ENCODE measurements at regions not wholly inside any gene's neighbourhood (a gene's known extent, or its start where the extent isn't known, plus 50 kb on each side); places are given as distances from the start of the nearest gene placed in this dataset.

GRCh38 chr12:67414011-67414715, 145.0 kb downstream of the CAND1 start:
- DNase-seq = no peak
- no peaks in the 10 kb centered on the region for H3K36me3 ChIP-seq (ENCODE audit: insufficient read depth, low read length)
- intact Hi-C loops (cut with micrococcal nuclease) = no loop called here
- POLR2A ChIA-PET (ENCODE audit: partially characterized antibody) = no interaction called here
- peaks cover 0 to 1% of the 10 kb centered on the region in 2 donors for H3K27me3 Mint-ChIP-seq
- no peak overlapping the region for H3K27ac ChIP-seq (ENCODE audit: low read depth, low read length)
- H3K36me3 Mint-ChIP-seq = peaks cover 0 to 3% of the 10 kb centered on the region in 2 donors
- no peaks in the 10 kb centered on the region for H3K27me3 ChIP-seq (ENCODE audit: insufficient read depth, low read length)
- H3K4me3 ChIP-seq (ENCODE audit: low read length in 2 of 2) = no peak overlapping the region
- CTCF ChIA-PET (ENCODE audit: partially characterized antibody) = interaction anchor here (0.8 kb wide), 1 partner anchor 27 kb away, joined by 4 read pairs; no protein-coding TSS in a partner anchor
- H3K9me3 ChIP-seq (ENCODE audit: control insufficient read depth in 1 of 2, low read length in 2 of 2) = no peaks in the 10 kb centered on the region
- no peak overlapping the region for H3K4me3 Mint-ChIP-seq
- no peak overlapping the region for H3K27ac Mint-ChIP-seq
- peaks cover 0 to 7% (median 4%) of the 10 kb centered on the region in 8 donors for H3K9me3 Mint-ChIP-seq
- H3K4me1 Mint-ChIP-seq = peaks cover 0 to 1% (median 0%) of the 10 kb centered on the region in 4 donors
- no peaks in the 10 kb centered on the region for H3K4me1 ChIP-seq (ENCODE audit: insufficient read depth, low read length)

DNA sequence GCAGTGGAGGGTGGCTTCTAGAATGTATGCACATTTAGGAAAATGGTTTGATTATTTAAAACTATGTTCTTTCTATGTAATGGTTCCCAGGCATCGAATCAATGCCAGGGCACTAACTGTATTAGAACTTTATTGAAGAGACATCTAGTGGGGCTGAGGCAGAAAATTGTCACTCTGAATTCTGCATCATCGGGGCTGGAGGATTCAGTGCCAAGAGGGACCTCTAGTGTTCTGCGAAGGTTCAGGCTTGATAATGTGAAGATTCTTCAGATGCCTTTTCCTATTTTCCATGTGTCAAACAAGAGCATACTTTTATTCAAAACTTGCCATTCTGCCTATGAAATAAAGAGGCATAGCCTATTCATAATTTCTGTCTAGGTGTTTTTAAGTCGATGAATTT, 146.3 kb downstream of the CAND1 start:
- H3K36me3 Mint-ChIP-seq = peaks cover 0 to 3% of the 10 kb centered on the region in 2 donors
- ChIA-PET CTCF (ENCODE audit: partially characterized antibody) (no interaction called here), POLR2A (ENCODE audit: partially characterized antibody) (no interaction called here)
- Histone ChIP-seq H3K4me1 (ENCODE audit: insufficient read depth, low read length) (no peaks in the 10 kb centered on the region), H3K36me3 (ENCODE audit: insufficient read depth, low read length) (no peaks in the 10 kb centered on the region), H3K27ac (ENCODE audit: low read depth, low read length) (no peak overlapping the region), H3K4me3 (ENCODE audit: low read length in 2 of 2) (no peak overlapping the region), H3K9me3 (ENCODE audit: control insufficient read depth in 1 of 2, low read length in 2 of 2) (no peaks in the 10 kb centered on the region), H3K27me3 (ENCODE audit: insufficient read depth, low read length) (no peaks in the 10 kb centered on the region)
- peaks cover 0 to 7% (median 4%) of the 10 kb centered on the region in 8 donors for H3K9me3 Mint-ChIP-seq
- intact Hi-C loops (cut with micrococcal nuclease) = no loop called here
- no peak overlapping the region for H3K4me3 Mint-ChIP-seq
- peaks cover 0 to 1% of the 10 kb centered on the region in 2 donors for H3K27me3 Mint-ChIP-seq
- H3K4me1 Mint-ChIP-seq = peaks cover 0 to 1% (median 0%) of the 10 kb centered on the region in 4 donors
- H3K27ac Mint-ChIP-seq = no peak overlapping the region
- DNase-seq = no peak

- POLR2A ChIA-PET (ENCODE audit: partially characterized antibody) = no interaction called here
- Histone ChIP-seq H3K36me3 (ENCODE audit: insufficient read depth, low read length) (no peaks in the 10 kb centered on the region), H3K4me1 (ENCODE audit: insufficient read depth, low read length) (no peaks in the 10 kb centered on the region), H3K27ac (ENCODE audit: low read depth, low read length) (no peak overlapping the region), H3K27me3 (ENCODE audit: insufficient read depth, low read length) (no peaks in the 10 kb centered on the region), H3K9me3 (ENCODE audit: control insufficient read depth in 1 of 2, low read length in 2 of 2) (no peaks in the 10 kb centered on the region), H3K4me3 (ENCODE audit: low read length in 2 of 2) (no peak overlapping the region)
- peak overlapping the region in 1 of 7 donors; percentile 66 for H3K27ac Mint-ChIP-seq
- CTCF ChIA-PET (ENCODE audit: partially characterized antibody) = no interaction called here
- H3K4me1 Mint-ChIP-seq = no peaks in the 10 kb centered on the region
- no peaks in the 10 kb centered on the region for H3K36me3 Mint-ChIP-seq
- no peak for DNase-seq
- no peak overlapping the region for H3K4me3 Mint-ChIP-seq
- no peaks in the 10 kb centered on the region for H3K27me3 Mint-ChIP-seq
- H3K9me3 Mint-ChIP-seq = peaks cover 0 to 3% (median 0%) of the 10 kb centered on the region in 8 donors
- intact Hi-C loops (cut with micrococcal nuclease) = no loop called here
Observed at GRCh38 chr12:67419810-67420209, 150.7 kb downstream of the CAND1 start.

DNA sequence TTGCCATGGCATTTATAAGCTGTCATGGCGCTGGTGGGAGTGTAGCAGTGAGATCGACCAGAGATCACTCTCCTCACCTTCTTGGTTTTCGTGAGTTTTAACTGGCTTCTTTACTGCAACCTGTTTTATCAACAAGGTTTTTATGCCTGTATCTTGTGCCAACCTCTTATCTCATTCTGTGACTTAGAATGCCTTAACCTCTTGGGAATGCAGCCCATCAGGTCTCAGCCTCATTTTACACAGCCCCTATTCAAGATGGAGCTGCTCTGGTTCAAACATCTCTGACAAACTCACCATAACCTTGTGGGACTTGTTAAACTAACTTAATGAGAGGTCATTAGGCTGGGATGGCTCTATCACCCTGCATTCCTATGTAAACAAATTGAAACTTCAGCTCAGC, 151.3 kb downstream of the CAND1 start:
- POLR2A ChIA-PET (ENCODE audit: partially characterized antibody) = no interaction called here
- no peaks in the 10 kb centered on the region for H3K9me3 ChIP-seq (ENCODE audit: control insufficient read depth in 1 of 2, low read length in 2 of 2)
- intact Hi-C loops (cut with micrococcal nuclease) = no loop called here
- H3K27ac Mint-ChIP-seq = no peak overlapping the region
- H3K36me3 Mint-ChIP-seq = no peaks in the 10 kb centered on the region
- peaks cover 0 to 3% (median 0%) of the 10 kb centered on the region in 8 donors for H3K9me3 Mint-ChIP-seq
- no peaks in the 10 kb centered on the region for H3K36me3 ChIP-seq (ENCODE audit: insufficient read depth, low read length)
- H3K4me3 Mint-ChIP-seq = no peak overlapping the region
- no peaks in the 10 kb centered on the region for H3K27me3 Mint-ChIP-seq
- no peak overlapping the region for H3K4me3 ChIP-seq (ENCODE audit: low read length in 2 of 2)
- no peak overlapping the region for H3K27ac ChIP-seq (ENCODE audit: low read depth, low read length)
- no peak for DNase-seq
- H3K4me1 Mint-ChIP-seq = no peaks in the 10 kb centered on the region
- CTCF ChIA-PET (ENCODE audit: partially characterized antibody) = interaction anchor here (1.3 to 1.5 kb wide), 2 partner anchors 64 to 239 kb away, joined by 3 to 5 read pairs; no protein-coding TSS in a partner anchor
- no peaks in the 10 kb centered on the region for H3K4me1 ChIP-seq (ENCODE audit: insufficient read depth, low read length)
- no peaks in the 10 kb centered on the region for H3K27me3 ChIP-seq (ENCODE audit: insufficient read depth, low read length)

DNA sequence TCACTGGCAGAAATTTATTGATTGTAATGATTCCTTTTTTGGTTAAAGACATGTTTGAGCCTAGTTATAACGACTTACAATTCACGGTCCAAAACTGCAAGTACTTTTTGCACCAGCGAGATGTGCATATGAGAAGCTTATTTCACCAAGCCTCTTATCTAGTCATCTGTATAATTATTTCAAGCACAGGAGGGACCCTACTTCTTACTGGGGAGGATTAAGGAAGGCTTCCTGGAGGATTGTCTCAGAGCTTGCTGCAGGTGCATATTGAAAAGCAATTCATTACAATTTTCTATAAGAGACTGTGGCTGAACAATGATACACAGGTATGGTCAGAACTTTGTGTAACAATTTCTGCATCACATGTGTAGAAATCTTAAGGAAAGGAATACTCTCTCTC, 152.9 kb downstream of the CAND1 start:
- H3K4me1 Mint-ChIP-seq = peaks cover 1 to 10% (median 4%) of the 10 kb centered on the region in 4 donors
- H3K27me3 Mint-ChIP-seq = no peaks in the 10 kb centered on the region
- no peaks in the 10 kb centered on the region for H3K36me3 Mint-ChIP-seq
- ChIA-PET POLR2A (ENCODE audit: partially characterized antibody) (no interaction called here), CTCF (ENCODE audit: partially characterized antibody) (interaction anchor here (1.0 to 1.5 kb wide), 3 partner anchors 14 to 66 kb away, joined by 3 to 5 read pairs (median 3); no protein-coding TSS in a partner anchor)
- no peak overlapping the region for H3K4me3 ChIP-seq (ENCODE audit: low read length in 2 of 2)
- no peaks in the 10 kb centered on the region for H3K9me3 ChIP-seq (ENCODE audit: control insufficient read depth in 1 of 2, low read length in 2 of 2)
- peaks cover 0 to 3% (median 0%) of the 10 kb centered on the region in 8 donors for H3K9me3 Mint-ChIP-seq
- no peak overlapping the region for H3K27ac Mint-ChIP-seq
- H3K4me1 ChIP-seq (ENCODE audit: insufficient read depth, low read length) = peaks cover 6% of the 10 kb centered on the region
- no peak overlapping the region for H3K27ac ChIP-seq (ENCODE audit: low read depth, low read length)
- H3K4me3 Mint-ChIP-seq = no peak overlapping the region
- no peaks in the 10 kb centered on the region for H3K27me3 ChIP-seq (ENCODE audit: insufficient read depth, low read length)
- DNase-seq = no peak
- H3K36me3 ChIP-seq (ENCODE audit: insufficient read depth, low read length) = no peaks in the 10 kb centered on the region
- intact Hi-C loops (cut with micrococcal nuclease) = no loop called here

- DNase-seq = no peak
- Mint-ChIP-seq H3K9me3 (peaks cover 0 to 1% (median 0%) of the 10 kb centered on the region in 8 donors), H3K27ac (no peak overlapping the region), H3K4me3 (no peak overlapping the region), H3K27me3 (peaks cover 0 to 2% of the 10 kb centered on the region in 2 donors), H3K4me1 (peaks cover 1 to 10% (median 4%) of the 10 kb centered on the region in 4 donors), H3K36me3 (no peaks in the 10 kb centered on the region)
- Histone ChIP-seq H3K36me3 (ENCODE audit: insufficient read depth, low read length) (no peaks in the 10 kb centered on the region), H3K27ac (ENCODE audit: low read depth, low read length) (no peak overlapping the region), H3K9me3 (ENCODE audit: control insufficient read depth in 1 of 2, low read length in 2 of 2) (no peaks in the 10 kb centered on the region), H3K4me3 (ENCODE audit: low read length in 2 of 2) (no peak overlapping the region), H3K27me3 (ENCODE audit: insufficient read depth, low read length) (no peaks in the 10 kb centered on the region), H3K4me1 (ENCODE audit: insufficient read depth, low read length) (peaks cover 6% of the 10 kb centered on the region)
- intact Hi-C loops (cut with micrococcal nuclease) = no loop called here
- ChIA-PET CTCF (ENCODE audit: partially characterized antibody) (interaction anchor here (0.6 kb wide), 1 partner anchor 69 kb away, joined by 4 read pairs; no protein-coding TSS in a partner anchor), POLR2A (ENCODE audit: partially characterized antibody) (interaction anchor here (0.6 to 1.0 kb wide), 3 partner anchors 28 to 1224 kb away, joined by 3 read pairs; no protein-coding TSS in a partner anchor)
Observed at GRCh38 chr12:67424784-67425183, 155.6 kb downstream of the CAND1 start.

GRCh38 chr12:67425394-67425793, 156.2 kb downstream of the CAND1 start:
- ChIA-PET POLR2A (ENCODE audit: partially characterized antibody) (interaction anchor here (1.0 kb wide), 1 partner anchor 70 kb away, joined by 3 read pairs; no protein-coding TSS in a partner anchor), CTCF (ENCODE audit: partially characterized antibody) (interaction anchor here (0.7 kb wide), 1 partner anchor 239 kb away, joined by 3 read pairs; no protein-coding TSS in a partner anchor)
- intact Hi-C loops (cut with micrococcal nuclease) = no loop called here
- DNase-seq = no peak
- H3K4me3 ChIP-seq (ENCODE audit: low read length in 2 of 2) = no peak overlapping the region
- H3K9me3 Mint-ChIP-seq = peaks cover 0 to 1% (median 0%) of the 10 kb centered on the region in 8 donors
- no peak overlapping the region for H3K4me3 Mint-ChIP-seq
- H3K9me3 ChIP-seq (ENCODE audit: control insufficient read depth in 1 of 2, low read length in 2 of 2) = no peaks in the 10 kb centered on the region
- peaks cover 6% of the 10 kb centered on the region for H3K4me1 ChIP-seq (ENCODE audit: insufficient read depth, low read length)
- H3K27ac Mint-ChIP-seq = no peak overlapping the region
- H3K36me3 Mint-ChIP-seq = no peaks in the 10 kb centered on the region
- no peak overlapping the region for H3K27ac ChIP-seq (ENCODE audit: low read depth, low read length)
- H3K27me3 ChIP-seq (ENCODE audit: insufficient read depth, low read length) = no peaks in the 10 kb centered on the region
- peaks cover 1 to 10% (median 4%) of the 10 kb centered on the region in 4 donors for H3K4me1 Mint-ChIP-seq
- H3K27me3 Mint-ChIP-seq = peaks cover 0 to 2% of the 10 kb centered on the region in 2 donors
- H3K36me3 ChIP-seq (ENCODE audit: insufficient read depth, low read length) = no peaks in the 10 kb centered on the region
